Liver (tissue), 8 donors: ENCODE measurements at regions not wholly inside any gene's neighbourhood (a gene's known extent, or its start where the extent isn't known, plus 50 kb on each side); places are given as distances from the start of the nearest gene placed in this dataset.

ENCODE experiments used
- DNase-seq: peaks from one replicate; pipeline ENCODE4 v3.0.0-alpha.2; 2017; ENCODE audit warnings: low spot score
- H3K27ac ChIP-seq, 2 donors: one replicate each; pipeline ENCODE4 v1.7.0; 2013; ENCODE audit warnings: inconsistent platforms in 2 of 2, low read length in 2 of 2, control low read depth in 1 of 2, low read depth in 1 of 2, mild to moderate bottlenecking in 1 of 2
- H3K27me3 ChIP-seq, 4 donors: one replicate each; pipeline versions ENCODE4 v1.6.1 to v1.7.0; 2013; ENCODE audit warnings: low read length in 3 of 4, inconsistent platforms in 1 of 4, mild to moderate bottlenecking in 1 of 4, moderate library complexity in 1 of 4; ENCODE audit not compliant: control insufficient read depth in 4 of 4, insufficient read depth in 4 of 4
- H3K36me3 ChIP-seq, 4 donors: one replicate each; pipeline versions ENCODE4 v1.6.1 to v1.7.0; 2013; ENCODE audit warnings: low read length in 3 of 4, mild to moderate bottlenecking in 3 of 4, low read depth in 1 of 4, moderate library complexity in 1 of 4; ENCODE audit not compliant: control insufficient read depth in 4 of 4, insufficient read depth in 3 of 4
- H3K4me1 ChIP-seq, 4 donors: one replicate each; pipeline versions ENCODE4 v1.6.1 to v1.7.0; 2013; ENCODE audit warnings: low read length in 3 of 4, mild to moderate bottlenecking in 3 of 4, moderate library complexity in 1 of 4; ENCODE audit not compliant: control insufficient read depth in 4 of 4, insufficient read depth in 4 of 4
- H3K4me3 ChIP-seq, 3 donors: one replicate each; pipeline versions ENCODE4 v1.6.1 to v1.7.0; 2013; ENCODE audit warnings: low read length in 3 of 3, control low read depth in 1 of 3, low read depth in 1 of 3, mild to moderate bottlenecking in 1 of 3
- H3K9ac ChIP-seq, 2 donors: one replicate each; pipeline ENCODE4 v1.7.0; 2013; ENCODE audit warnings: low read length in 2 of 2, mild to moderate bottlenecking in 2 of 2, moderate library complexity in 2 of 2, control low read depth in 1 of 2, low read depth in 1 of 2
- H3K9me3 ChIP-seq, 4 donors: one replicate each; pipeline versions ENCODE4 v1.6.1 to v1.7.0; 2013; ENCODE audit warnings: low read length in 3 of 4; ENCODE audit not compliant: control insufficient read depth in 4 of 4
- EGR1 ChIP-seq, 2 donors: IDR thresholded peaks; 2 replicates each; pipeline ENCODE4 v1.6.1; 2016 to 2018; ENCODE audit warnings: antibody characterized with exemption in 2 of 2, low read depth in 2 of 2
- FOXA1 ChIP-seq: IDR thresholded peaks from 2 replicates; pipeline ENCODE4 v1.6.1; 2016; ENCODE audit warnings: antibody characterized with exemption
- FOXA2 ChIP-seq: IDR thresholded peaks from 2 replicates; pipeline ENCODE4 v1.6.1; 2016; ENCODE audit warnings: antibody characterized with exemption
- GABPA ChIP-seq, 2 donors: IDR thresholded peaks in 1 of 2; conservative IDR thresholded peaks in 1 of 2; 2 replicates each; pipeline ENCODE4 v1.6.1; 2016; ENCODE audit warnings: antibody characterized with exemption in 2 of 2, mild to moderate bottlenecking in 1 of 2, moderate library complexity in 1 of 2
- HNF4A ChIP-seq, 2 donors: conservative IDR thresholded peaks; 2 replicates each; pipeline ENCODE4 v1.6.1; 2016; ENCODE audit warnings: antibody characterized with exemption in 2 of 2, mild to moderate bottlenecking in 2 of 2
- HNF4G ChIP-seq: IDR thresholded peaks from 2 replicates; pipeline ENCODE4 v1.6.1; 2016; ENCODE audit warnings: antibody characterized with exemption
- JUND ChIP-seq, 2 donors: IDR thresholded peaks; 2 replicates each; pipeline ENCODE4 v1.6.1; 2016; ENCODE audit warnings: antibody characterized with exemption in 2 of 2
- NR2F2 ChIP-seq: IDR thresholded peaks from 2 replicates; pipeline ENCODE4 v1.6.1; 2016; ENCODE audit warnings: antibody characterized with exemption
- RAD21 ChIP-seq, 2 donors: IDR thresholded peaks; 2 replicates each; pipeline ENCODE4 v1.6.1; 2016; ENCODE audit warnings: antibody characterized with exemption in 2 of 2, mild to moderate bottlenecking in 2 of 2
- RXRA ChIP-seq, 2 donors: IDR thresholded peaks; 2 replicates each; pipeline ENCODE4 v1.6.1; 2017 to 2018; ENCODE audit warnings: antibody characterized with exemption in 2 of 2, mild to moderate bottlenecking in 1 of 2
- SP1 ChIP-seq: IDR thresholded peaks from 2 replicates; pipeline ENCODE4 v1.6.1; 2018; ENCODE audit warnings: antibody characterized with exemption, mild to moderate bottlenecking
- TAF1 ChIP-seq: conservative IDR thresholded peaks from 2 replicates; pipeline ENCODE4 v1.6.1; 2016; ENCODE audit warnings: antibody characterized with exemption, mild to moderate bottlenecking
- YY1 ChIP-seq: IDR thresholded peaks from 2 replicates; pipeline ENCODE4 v1.6.1; 2016; ENCODE audit warnings: antibody characterized with exemption, mild to moderate bottlenecking
- WGBS: extraction: QIAGEN DNeasy Blood & Tissue Kit; methylation state at CpG from one replicate; pipeline ENCODE4 v1.1.7; 2013; 5-methylcytosine and 5-hydroxymethylcytosine counted together
- TF ChIP-seq, protein P1 (sequence below): fragments of 150-350 bp; IDR thresholded peaks from 2 replicates; pipeline ENCODE4 v1.5.1; 2017; ENCODE audit warnings: improper control_type of control experiment, low read depth, low read length; ENCODE audit not compliant: missing input control
- TF ChIP-seq, protein P2 (sequence below): IDR thresholded peaks from 2 replicates; pipeline ENCODE4 v1.6.1; 2016; ENCODE audit warnings: antibody characterized with exemption
- TF ChIP-seq, protein P3 (sequence below): IDR thresholded peaks from 2 replicates; pipeline ENCODE4 v1.6.1; 2016; ENCODE audit warnings: antibody characterized with exemption, mild to moderate bottlenecking
- TF ChIP-seq, protein P4 (sequence below): IDR thresholded peaks from 2 replicates; pipeline ENCODE4 v1.6.1; 2016; ENCODE audit warnings: antibody characterized with exemption
- TF ChIP-seq, protein P5 (sequence below): IDR thresholded peaks from 2 replicates; pipeline ENCODE4 v1.6.1; 2016; ENCODE audit warnings: antibody characterized with exemption
- donor health status: healthy.
- donor health status: healthy.
- donor health status: healthy.
- donor health status: healthy.
- donor health status: healthy.

DNA sequence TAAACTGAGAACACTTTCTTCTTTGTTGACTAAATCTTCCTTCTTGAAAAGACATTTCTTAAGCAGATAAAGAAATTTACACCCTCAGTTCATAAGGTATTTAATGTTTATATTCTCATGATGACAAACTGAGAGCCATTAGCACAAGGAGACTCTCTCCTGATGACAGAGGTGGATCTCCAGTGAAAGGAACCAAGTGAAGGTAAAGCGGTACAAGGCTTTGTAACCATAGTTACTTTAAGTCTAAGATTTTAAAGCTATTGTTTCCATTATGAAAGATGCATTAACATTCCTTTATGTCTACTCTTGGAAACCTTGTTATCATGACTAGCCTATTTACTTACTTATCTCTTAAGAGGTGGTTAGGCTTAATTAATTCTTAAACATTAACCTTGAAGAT lies 737.1 kb downstream of the MECOM start:
- no peak overlapping the region for H3K9ac ChIP-seq
- TF ChIP-seq, protein P1, sequence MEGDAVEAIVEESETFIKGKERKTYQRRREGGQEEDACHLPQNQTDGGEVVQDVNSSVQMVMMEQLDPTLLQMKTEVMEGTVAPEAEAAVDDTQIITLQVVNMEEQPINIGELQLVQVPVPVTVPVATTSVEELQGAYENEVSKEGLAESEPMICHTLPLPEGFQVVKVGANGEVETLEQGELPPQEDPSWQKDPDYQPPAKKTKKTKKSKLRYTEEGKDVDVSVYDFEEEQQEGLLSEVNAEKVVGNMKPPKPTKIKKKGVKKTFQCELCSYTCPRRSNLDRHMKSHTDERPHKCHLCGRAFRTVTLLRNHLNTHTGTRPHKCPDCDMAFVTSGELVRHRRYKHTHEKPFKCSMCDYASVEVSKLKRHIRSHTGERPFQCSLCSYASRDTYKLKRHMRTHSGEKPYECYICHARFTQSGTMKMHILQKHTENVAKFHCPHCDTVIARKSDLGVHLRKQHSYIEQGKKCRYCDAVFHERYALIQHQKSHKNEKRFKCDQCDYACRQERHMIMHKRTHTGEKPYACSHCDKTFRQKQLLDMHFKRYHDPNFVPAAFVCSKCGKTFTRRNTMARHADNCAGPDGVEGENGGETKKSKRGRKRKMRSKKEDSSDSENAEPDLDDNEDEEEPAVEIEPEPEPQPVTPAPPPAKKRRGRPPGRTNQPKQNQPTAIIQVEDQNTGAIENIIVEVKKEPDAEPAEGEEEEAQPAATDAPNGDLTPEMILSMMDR: no peak
- TF ChIP-seq NR2F2 (no peak), RAD21 (IDR thresholded peaks at IDR 0.05) (no peak)
- no peaks in the 10 kb centered on the region for H3K36me3 ChIP-seq
- no peak overlapping the region for H3K4me3 ChIP-seq
- H3K4me1 ChIP-seq: no peaks in the 10 kb centered on the region
- H3K9me3 ChIP-seq: no peaks in the 10 kb centered on the region
- no peak overlapping the region for H3K27ac ChIP-seq
- WGBS: 46% methylated on average over 1 of the region's 1 CpG
- no peaks in the 10 kb centered on the region for H3K27me3 ChIP-seq
- DNase-seq: no peak

DNA sequence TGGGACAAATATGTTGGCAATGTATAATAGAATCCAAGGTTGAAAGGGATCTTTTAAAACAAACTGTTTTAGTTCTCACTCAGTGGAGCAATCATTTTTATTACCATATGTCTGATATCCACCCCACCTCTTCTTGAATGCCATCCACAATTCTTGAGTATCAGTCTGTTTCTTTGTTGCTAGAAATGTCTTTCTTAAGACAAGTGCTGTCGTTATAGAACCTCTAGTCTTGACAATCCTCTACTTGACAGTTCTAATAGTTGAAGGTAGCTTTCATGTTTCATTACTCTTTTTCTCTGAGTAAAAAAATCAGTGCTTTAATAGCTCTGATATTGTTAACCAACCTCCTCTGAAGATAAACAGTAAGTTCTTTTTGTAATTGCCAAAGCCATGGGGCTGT lies 737.9 kb downstream of the MECOM start:
- Histone ChIP-seq H3K27me3 (no peaks in the 10 kb centered on the region), H3K4me3 (no peak overlapping the region), H3K27ac (no peak overlapping the region), H3K36me3 (no peaks in the 10 kb centered on the region), H3K4me1 (no peaks in the 10 kb centered on the region), H3K9me3 (no peaks in the 10 kb centered on the region), H3K9ac (no peak overlapping the region)
- DNase-seq: no peak
- TF ChIP-seq, protein P2, sequence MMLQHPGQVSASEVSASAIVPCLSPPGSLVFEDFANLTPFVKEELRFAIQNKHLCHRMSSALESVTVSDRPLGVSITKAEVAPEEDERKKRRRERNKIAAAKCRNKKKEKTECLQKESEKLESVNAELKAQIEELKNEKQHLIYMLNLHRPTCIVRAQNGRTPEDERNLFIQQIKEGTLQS: no peak
- no peak for TF ChIP-seq YY1
- TF ChIP-seq HNF4A (conservative IDR thresholded peaks at IDR 0.05): no peak
- TF ChIP-seq FOXA2: no peak
- TF ChIP-seq, protein P1: no peak
- TF ChIP-seq RAD21 (IDR thresholded peaks at IDR 0.05): no peak
- no peak for TF ChIP-seq HNF4G
- TF ChIP-seq, protein P3, sequence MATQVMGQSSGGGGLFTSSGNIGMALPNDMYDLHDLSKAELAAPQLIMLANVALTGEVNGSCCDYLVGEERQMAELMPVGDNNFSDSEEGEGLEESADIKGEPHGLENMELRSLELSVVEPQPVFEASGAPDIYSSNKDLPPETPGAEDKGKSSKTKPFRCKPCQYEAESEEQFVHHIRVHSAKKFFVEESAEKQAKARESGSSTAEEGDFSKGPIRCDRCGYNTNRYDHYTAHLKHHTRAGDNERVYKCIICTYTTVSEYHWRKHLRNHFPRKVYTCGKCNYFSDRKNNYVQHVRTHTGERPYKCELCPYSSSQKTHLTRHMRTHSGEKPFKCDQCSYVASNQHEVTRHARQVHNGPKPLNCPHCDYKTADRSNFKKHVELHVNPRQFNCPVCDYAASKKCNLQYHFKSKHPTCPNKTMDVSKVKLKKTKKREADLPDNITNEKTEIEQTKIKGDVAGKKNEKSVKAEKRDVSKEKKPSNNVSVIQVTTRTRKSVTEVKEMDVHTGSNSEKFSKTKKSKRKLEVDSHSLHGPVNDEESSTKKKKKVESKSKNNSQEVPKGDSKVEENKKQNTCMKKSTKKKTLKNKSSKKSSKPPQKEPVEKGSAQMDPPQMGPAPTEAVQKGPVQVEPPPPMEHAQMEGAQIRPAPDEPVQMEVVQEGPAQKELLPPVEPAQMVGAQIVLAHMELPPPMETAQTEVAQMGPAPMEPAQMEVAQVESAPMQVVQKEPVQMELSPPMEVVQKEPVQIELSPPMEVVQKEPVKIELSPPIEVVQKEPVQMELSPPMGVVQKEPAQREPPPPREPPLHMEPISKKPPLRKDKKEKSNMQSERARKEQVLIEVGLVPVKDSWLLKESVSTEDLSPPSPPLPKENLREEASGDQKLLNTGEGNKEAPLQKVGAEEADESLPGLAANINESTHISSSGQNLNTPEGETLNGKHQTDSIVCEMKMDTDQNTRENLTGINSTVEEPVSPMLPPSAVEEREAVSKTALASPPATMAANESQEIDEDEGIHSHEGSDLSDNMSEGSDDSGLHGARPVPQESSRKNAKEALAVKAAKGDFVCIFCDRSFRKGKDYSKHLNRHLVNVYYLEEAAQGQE: no peak
- no peak for TF ChIP-seq RXRA (IDR thresholded peaks at IDR 0.05)
- TF ChIP-seq, protein P4, sequence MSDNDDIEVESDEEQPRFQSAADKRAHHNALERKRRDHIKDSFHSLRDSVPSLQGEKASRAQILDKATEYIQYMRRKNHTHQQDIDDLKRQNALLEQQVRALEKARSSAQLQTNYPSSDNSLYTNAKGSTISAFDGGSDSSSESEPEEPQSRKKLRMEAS: no peak
- TF ChIP-seq, protein P5, sequence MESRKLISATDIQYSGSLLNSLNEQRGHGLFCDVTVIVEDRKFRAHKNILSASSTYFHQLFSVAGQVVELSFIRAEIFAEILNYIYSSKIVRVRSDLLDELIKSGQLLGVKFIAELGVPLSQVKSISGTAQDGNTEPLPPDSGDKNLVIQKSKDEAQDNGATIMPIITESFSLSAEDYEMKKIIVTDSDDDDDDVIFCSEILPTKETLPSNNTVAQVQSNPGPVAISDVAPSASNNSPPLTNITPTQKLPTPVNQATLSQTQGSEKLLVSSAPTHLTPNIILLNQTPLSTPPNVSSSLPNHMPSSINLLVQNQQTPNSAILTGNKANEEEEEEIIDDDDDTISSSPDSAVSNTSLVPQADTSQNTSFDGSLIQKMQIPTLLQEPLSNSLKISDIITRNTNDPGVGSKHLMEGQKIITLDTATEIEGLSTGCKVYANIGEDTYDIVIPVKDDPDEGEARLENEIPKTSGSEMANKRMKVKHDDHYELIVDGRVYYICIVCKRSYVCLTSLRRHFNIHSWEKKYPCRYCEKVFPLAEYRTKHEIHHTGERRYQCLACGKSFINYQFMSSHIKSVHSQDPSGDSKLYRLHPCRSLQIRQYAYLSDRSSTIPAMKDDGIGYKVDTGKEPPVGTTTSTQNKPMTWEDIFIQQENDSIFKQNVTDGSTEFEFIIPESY: no peak
- no peak for TF ChIP-seq FOXA1
- no peak for TF ChIP-seq JUND (IDR thresholded peaks at IDR 0.05)
- no peak for TF ChIP-seq TAF1
- TF ChIP-seq NR2F2: no peak
- no peak for TF ChIP-seq GABPA (IDR thresholded peaks at IDR 0.05 in 1 of 2, conservative IDR thresholded peaks at IDR 0.05 in 1 of 2)
- no peak for TF ChIP-seq SP1
- TF ChIP-seq EGR1 (IDR thresholded peaks at IDR 0.05; ENCODE audit: low read depth in 2 of 2): no peak
- WGBS: 81% methylated on average over 1 of the region's 1 CpG
